ENCODE measurements at regions not wholly inside any gene's neighbourhood (a gene's known extent, or its start where the extent isn't known, plus 50 kb on each side); places are given as distances from the start of the nearest gene placed in this dataset.

DNA sequence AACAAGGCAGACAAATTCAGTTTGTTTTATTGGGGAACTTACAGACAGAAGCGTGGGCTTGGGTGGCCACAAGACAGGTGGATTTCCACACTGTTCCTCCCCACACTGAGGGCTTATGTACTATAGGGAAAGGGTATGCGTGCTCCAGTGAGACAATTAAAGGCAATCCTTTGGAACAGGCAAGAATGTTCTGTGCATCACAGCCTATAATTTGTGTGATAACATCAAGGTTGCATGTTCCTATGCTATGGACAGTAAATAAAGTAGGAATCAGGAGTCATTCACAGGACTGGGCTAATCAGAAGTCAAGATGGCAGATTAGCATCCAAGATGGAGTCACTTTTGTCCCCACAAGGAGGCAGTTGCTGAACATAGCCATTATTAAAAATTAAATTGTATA lies 84.6 kb upstream of the TRIM2 start:
- H3K4me1 ChIP-seq (ENCODE audit: insufficient read depth, low read length): no peaks in the 10 kb centered on the region
- H3K23me2 ChIP-seq (ENCODE audit: insufficient read length, low read depth, low read length, poor library complexity, severe bottlenecking): no peaks in the 10 kb centered on the region
- H4K91ac ChIP-seq (ENCODE audit: insufficient read length, low read depth, low read length): no peak overlapping the region
- no peak overlapping the region for H3T11ph ChIP-seq (ENCODE audit: low read length)
- DNase-seq: no peak
- Mint-ChIP-seq H3K9me3 (no peaks in the 10 kb centered on the region), H3K27me3 (ENCODE audit: low read depth) (no peaks in the 10 kb centered on the region; the same call in 1 of the 2 replicates), H3K4me3 (no peak overlapping the region), H3K27ac (no peak overlapping the region), H3K36me3 (ENCODE audit: insufficient read depth in 1 of 3, low read depth in 3 of 3) (no peaks in the 10 kb centered on the region), H3K4me1 (peaks cover 0 to 5% of the 10 kb centered on the region in 2 experiments; a peak in 1 of 4 replicates)
- no peaks in the 10 kb centered on the region for H3K9me3 ChIP-seq (ENCODE audit: control insufficient read depth, low read depth, low read length)
- H3K18ac ChIP-seq (ENCODE audit: insufficient read length, low read depth, low read length): no peak overlapping the region
- H3K4ac ChIP-seq (ENCODE audit: low read depth, low read length): no peak overlapping the region
- H3K79me2 ChIP-seq (ENCODE audit: insufficient read depth, low read length): no peaks in the 10 kb centered on the region
- H3K27ac ChIP-seq (ENCODE audit: insufficient read length, low read depth, low read length): no peak overlapping the region
- H4K20me1 ChIP-seq (ENCODE audit: control insufficient read depth, insufficient read depth, insufficient read length): no peaks in the 10 kb centered on the region
- no peak overlapping the region for H2BK15ac ChIP-seq (ENCODE audit: low read depth, low read length)
- no peak overlapping the region for H3K23ac ChIP-seq (ENCODE audit: insufficient read length, low read depth, low read length)
- WGBS (ENCODE audit: extremely low coverage, insufficient read length, low lambda C conversion rate): no CpG with 5 or more reads among the region's 2 CpGs
- H2BK5ac ChIP-seq (ENCODE audit: insufficient read length, low read length): no peak overlapping the region
- no peak overlapping the region for H2BK120ac ChIP-seq (ENCODE audit: low read depth, low read length, poor library complexity, severe bottlenecking)
- H3K9ac ChIP-seq (ENCODE audit: extremely low read depth, insufficient read length, low read length): no peak overlapping the region
- no peak overlapping the region for H3K4me2 ChIP-seq (ENCODE audit: insufficient read depth, insufficient read length, low read length)
- H2AFZ ChIP-seq (ENCODE audit: low read length): no peak overlapping the region
- H3K14ac ChIP-seq (ENCODE audit: insufficient read depth, low read length): no peak overlapping the region
- no peaks in the 10 kb centered on the region for H3K27me3 ChIP-seq (ENCODE audit: insufficient read depth, low read length)
- H3K79me1 ChIP-seq (ENCODE audit: insufficient read depth, low read depth, low read length, poor library complexity, severe bottlenecking): no peaks in the 10 kb centered on the region
- no peak overlapping the region for H2AK5ac ChIP-seq (ENCODE audit: insufficient read length, low read length)
- no peak overlapping the region for H3K56ac ChIP-seq (ENCODE audit: insufficient read length, low read depth, low read length)
- no peak overlapping the region for H4K5ac ChIP-seq (ENCODE audit: insufficient read length, low read depth, low read length)
- H2BK20ac ChIP-seq (ENCODE audit: low read depth, low read length, poor library complexity, severe bottlenecking): no peak overlapping the region
- no peak overlapping the region for H4K8ac ChIP-seq (replicated peaks; ENCODE audit: insufficient read length, low read depth, low read length)
- H2BK12ac ChIP-seq (ENCODE audit: insufficient read length, low read depth, low read length): no peak overlapping the region
- TF ChIP-seq, protein P1, sequence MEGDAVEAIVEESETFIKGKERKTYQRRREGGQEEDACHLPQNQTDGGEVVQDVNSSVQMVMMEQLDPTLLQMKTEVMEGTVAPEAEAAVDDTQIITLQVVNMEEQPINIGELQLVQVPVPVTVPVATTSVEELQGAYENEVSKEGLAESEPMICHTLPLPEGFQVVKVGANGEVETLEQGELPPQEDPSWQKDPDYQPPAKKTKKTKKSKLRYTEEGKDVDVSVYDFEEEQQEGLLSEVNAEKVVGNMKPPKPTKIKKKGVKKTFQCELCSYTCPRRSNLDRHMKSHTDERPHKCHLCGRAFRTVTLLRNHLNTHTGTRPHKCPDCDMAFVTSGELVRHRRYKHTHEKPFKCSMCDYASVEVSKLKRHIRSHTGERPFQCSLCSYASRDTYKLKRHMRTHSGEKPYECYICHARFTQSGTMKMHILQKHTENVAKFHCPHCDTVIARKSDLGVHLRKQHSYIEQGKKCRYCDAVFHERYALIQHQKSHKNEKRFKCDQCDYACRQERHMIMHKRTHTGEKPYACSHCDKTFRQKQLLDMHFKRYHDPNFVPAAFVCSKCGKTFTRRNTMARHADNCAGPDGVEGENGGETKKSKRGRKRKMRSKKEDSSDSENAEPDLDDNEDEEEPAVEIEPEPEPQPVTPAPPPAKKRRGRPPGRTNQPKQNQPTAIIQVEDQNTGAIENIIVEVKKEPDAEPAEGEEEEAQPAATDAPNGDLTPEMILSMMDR (conservative IDR thresholded peaks at IDR 0.05): no peak

Data from H9 (cell line).